CD14-positive monocyte (primary cell): ENCODE measurements at regions not wholly inside any gene's neighbourhood (a gene's known extent, or its start where the extent isn't known, plus 50 kb on each side); places are given as distances from the start of the nearest gene placed in this dataset.

Experiments
- DNase-seq, 3 donors: peaks; one replicate each; pipeline ENCODE4 v3.0.0-alpha.2; 2011 to 2022
- H2AFZ ChIP-seq: 2 replicates; pipeline ENCODE4 v1.6.0; 2012; ENCODE audit warnings: mild to moderate bottlenecking, low read depth, low read length, inconsistent platforms; ENCODE audit not compliant: insufficient read depth, poor library complexity, severe bottlenecking
- H3K27ac ChIP-seq, 2 donors: 1 replicate in 1 of 2; 2 replicates in 1 of 2; pipeline ENCODE4 v1.5.1; 2012 to 2013; ENCODE audit warnings: low read length in 2 of 2, control low read depth in 1 of 2, inconsistent platforms in 1 of 2, low read depth in 1 of 2, mild to moderate bottlenecking in 1 of 2
- H3K27me3 ChIP-seq, 2 donors: one replicate each; pipeline versions ENCODE4 v1.6.0 to v1.6.1; 2011 to 2013; ENCODE audit warnings: low read length in 2 of 2; ENCODE audit not compliant: control insufficient read depth in 2 of 2, insufficient read depth in 2 of 2
- H3K36me3 ChIP-seq, 2 donors: replicated peaks in 1 of 2; 1 replicate in 1 of 2; 2 replicates in 1 of 2; pipeline versions ENCODE4 v1.5.1 to v1.6.1; 2012 to 2013; ENCODE audit warnings: low read length in 2 of 2, control low read depth in 1 of 2, inconsistent platforms in 1 of 2, mild to moderate bottlenecking in 1 of 2; ENCODE audit not compliant: insufficient read depth in 2 of 2, control insufficient read depth in 1 of 2
- H3K4me1 ChIP-seq, 2 donors: 1 replicate in 1 of 2; 2 replicates in 1 of 2; pipeline versions ENCODE4 v1.5.1 to v1.6.1; 2012 to 2013; ENCODE audit warnings: low read length in 2 of 2, control low read depth in 1 of 2, inconsistent platforms in 1 of 2, mild to moderate bottlenecking in 1 of 2, moderate library complexity in 1 of 2; ENCODE audit not compliant: insufficient read depth in 2 of 2, control insufficient read depth in 1 of 2
- H3K4me2 ChIP-seq: replicated peaks from 2 replicates; pipeline ENCODE3; 2012; ENCODE audit warnings: low read length, moderate library complexity, mild to moderate bottlenecking; ENCODE audit not compliant: poor library complexity, severe bottlenecking; ENCODE audit errors: extremely low read depth
- H3K4me3 ChIP-seq, 3 experiments: fragments of 200-600 bp in 1 of 3; sonication (generic) in 1 of 3; replicated peaks in 1 of 3; 1 replicate in 2 of 3; 2 replicates in 1 of 3; pipeline ENCODE4 v1.5.1; 2011 to 2013; ENCODE audit warnings: low read length in 3 of 3, mild to moderate bottlenecking in 3 of 3, control low read depth in 2 of 3, low read depth in 2 of 3, inconsistent platforms in 1 of 3, moderate library complexity in 1 of 3
- H3K79me2 ChIP-seq: 2 replicates; pipeline ENCODE4 v1.6.0; 2012; ENCODE audit warnings: mild to moderate bottlenecking, control low read depth, inconsistent platforms, low read length, moderate library complexity; ENCODE audit not compliant: insufficient read depth
- H3K9ac ChIP-seq: 2 replicates; pipeline ENCODE4 v1.6.0; 2017; ENCODE audit warnings: low read length, mild to moderate bottlenecking; ENCODE audit not compliant: insufficient read depth, poor library complexity, severe bottlenecking
- H3K9me3 ChIP-seq, 2 donors: replicated peaks in 1 of 2; 1 replicate in 1 of 2; 2 replicates in 1 of 2; pipeline versions ENCODE4 v1.5.1 to v1.6.1; 2012 to 2013; ENCODE audit warnings: low read length in 2 of 2, control low read depth in 1 of 2; ENCODE audit not compliant: control insufficient read depth in 1 of 2, insufficient read depth in 1 of 2
- H4K20me1 ChIP-seq: 2 replicates; pipeline ENCODE4 v1.6.0; 2012; ENCODE audit warnings: mild to moderate bottlenecking, low read length, control low read depth, moderate library complexity; ENCODE audit not compliant: insufficient read depth
- H3K27ac Mint-ChIP-seq, 7 donors: one replicate each; pipeline ENCODE4 v1.8.0; 2020; ENCODE audit warnings: mild to moderate bottlenecking in 7 of 7, mixed read lengths in 7 of 7, moderate library complexity in 6 of 7, inconsistent platforms in 2 of 7
- H3K27me3 Mint-ChIP-seq, 3 donors: one replicate each; pipeline ENCODE4 v1.8.0; 2021 to 2022; ENCODE audit warnings: low read depth in 3 of 3, mild to moderate bottlenecking in 3 of 3, mixed read lengths in 3 of 3, moderate library complexity in 3 of 3, inconsistent platforms in 1 of 3
- H3K36me3 Mint-ChIP-seq, 2 donors: one replicate each; pipeline ENCODE4 v1.8.0; 2020; ENCODE audit warnings: mixed read lengths in 2 of 2, inconsistent platforms in 1 of 2, mild to moderate bottlenecking in 1 of 2
- H3K4me1 Mint-ChIP-seq: one replicate; pipeline ENCODE4 v1.8.0; 2020; ENCODE audit warnings: mild to moderate bottlenecking, mixed read lengths
- H3K4me3 Mint-ChIP-seq, 2 donors: one replicate each; pipeline ENCODE4 v1.8.0; 2020; ENCODE audit warnings: mild to moderate bottlenecking in 2 of 2, mixed read lengths in 2 of 2, moderate library complexity in 1 of 2
- H3K9me3 Mint-ChIP-seq, 7 donors: one replicate each; pipeline ENCODE4 v1.8.0; 2020 to 2022; ENCODE audit warnings: mixed read lengths in 7 of 7, mild to moderate bottlenecking in 6 of 7, moderate library complexity in 6 of 7, inconsistent platforms in 2 of 7
- WGBS: methylation state at CpG from one replicate; pipeline ENCODE4 v1.1.5; 2013; ENCODE audit warnings: missing lambda C conversion rate; ENCODE audit not compliant: insufficient coverage; 5-methylcytosine and 5-hydroxymethylcytosine counted together
- intact Hi-C, 2 donors: fragments of 100-400 bp; cut with micrococcal nuclease; formaldehyde crosslinking; loops; one replicate each; pipeline versions ENCODE4 v1.15.0 to v1.15.1; 2023
- TF ChIP-seq, protein P1 (sequence below): fragments of 200-600 bp; IDR thresholded peaks from one replicate; pipeline ENCODE4 v1.8.0; 2022; ENCODE audit warnings: antibody characterized with exemption, mild to moderate bottlenecking

GRCh38 chr17:77645072-77646045 is 313.1 kb upstream of the TNRC6C start:
- H3K27ac Mint-ChIP-seq, result no peak overlapping the region

DNA sequence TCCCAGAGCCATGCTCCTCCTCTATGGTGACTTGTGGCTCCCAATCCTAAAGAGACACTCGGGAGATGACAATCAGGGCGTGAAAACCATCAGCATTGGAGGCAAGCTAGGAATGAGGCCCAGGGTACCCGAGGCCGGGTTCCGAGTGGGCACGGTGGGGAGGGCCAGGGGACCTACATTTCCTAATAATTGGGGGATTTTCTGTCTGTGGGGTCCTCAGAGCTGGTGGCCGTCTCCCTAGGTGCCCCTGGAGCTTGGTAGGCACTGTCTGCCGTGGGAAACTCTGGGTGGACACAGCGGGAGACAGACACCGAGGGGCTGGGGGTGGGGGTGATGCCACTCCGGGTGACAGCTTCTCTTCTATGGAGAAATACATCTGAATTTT is 312.5 kb upstream of the TNRC6C start:
- no peak overlapping the region for H3K4me3 ChIP-seq

More at GRCh38 chr17:77645072-77646045, 313.1 kb upstream of the TNRC6C start:
- Mint-ChIP-seq H3K9me3 (peaks cover 0 to 6% (median 0%) of the 10 kb centered on the region in 7 donors), H3K4me1 (peaks cover 3% of the 10 kb centered on the region), H3K36me3 (no peaks in the 10 kb centered on the region), H3K27me3 (peaks cover 4 to 10% (median 8%) of the 10 kb centered on the region in 3 donors), H3K4me3 (no peak overlapping the region)
- Histone ChIP-seq H4K20me1 (no peaks in the 10 kb centered on the region), H2AFZ (no peak overlapping the region), H3K4me1 (no peaks in the 10 kb centered on the region), H3K9ac (no peak overlapping the region), H3K9me3 (peaks cover 0 to 14% of the 10 kb centered on the region in 2 donors), H3K27ac (no peak overlapping the region), H3K4me3 (no peak overlapping the region), H3K4me2 (no peak overlapping the region), H3K79me2 (no peaks in the 10 kb centered on the region), H3K36me3 (no peaks in the 10 kb centered on the region), H3K27me3 (no peaks in the 10 kb centered on the region)
- TF ChIP-seq, protein P1, sequence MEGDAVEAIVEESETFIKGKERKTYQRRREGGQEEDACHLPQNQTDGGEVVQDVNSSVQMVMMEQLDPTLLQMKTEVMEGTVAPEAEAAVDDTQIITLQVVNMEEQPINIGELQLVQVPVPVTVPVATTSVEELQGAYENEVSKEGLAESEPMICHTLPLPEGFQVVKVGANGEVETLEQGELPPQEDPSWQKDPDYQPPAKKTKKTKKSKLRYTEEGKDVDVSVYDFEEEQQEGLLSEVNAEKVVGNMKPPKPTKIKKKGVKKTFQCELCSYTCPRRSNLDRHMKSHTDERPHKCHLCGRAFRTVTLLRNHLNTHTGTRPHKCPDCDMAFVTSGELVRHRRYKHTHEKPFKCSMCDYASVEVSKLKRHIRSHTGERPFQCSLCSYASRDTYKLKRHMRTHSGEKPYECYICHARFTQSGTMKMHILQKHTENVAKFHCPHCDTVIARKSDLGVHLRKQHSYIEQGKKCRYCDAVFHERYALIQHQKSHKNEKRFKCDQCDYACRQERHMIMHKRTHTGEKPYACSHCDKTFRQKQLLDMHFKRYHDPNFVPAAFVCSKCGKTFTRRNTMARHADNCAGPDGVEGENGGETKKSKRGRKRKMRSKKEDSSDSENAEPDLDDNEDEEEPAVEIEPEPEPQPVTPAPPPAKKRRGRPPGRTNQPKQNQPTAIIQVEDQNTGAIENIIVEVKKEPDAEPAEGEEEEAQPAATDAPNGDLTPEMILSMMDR, result no peak
- 46% methylated on average over 8 of the region's 28 CpGs for whole genome bisulfite sequencing
- no peak for DNase-seq
- intact Hi-C loops, result no loop called here

More for the DNA sequence above, 312.5 kb upstream of the TNRC6C start:
- Mint-ChIP-seq H3K9me3 (peaks cover 0 to 6% (median 0%) of the 10 kb centered on the region in 7 donors), H3K4me3 (no peak overlapping the region), H3K27ac (no peak overlapping the region), H3K36me3 (no peaks in the 10 kb centered on the region), H3K27me3 (peaks cover 3 to 10% (median 9%) of the 10 kb centered on the region in 3 donors), H3K4me1 (peaks cover 3% of the 10 kb centered on the region)
- no peak overlapping the region for H3K9ac ChIP-seq
- no peak overlapping the region for H3K4me2 ChIP-seq
- TF ChIP-seq, protein P1, result no peak
- no peak overlapping the region for H3K27ac ChIP-seq
- H4K20me1 ChIP-seq, result no peaks in the 10 kb centered on the region
- H3K4me1 ChIP-seq, result no peaks in the 10 kb centered on the region
- no peaks in the 10 kb centered on the region for H3K36me3 ChIP-seq
- intact Hi-C loops, result no loop called here
- H2AFZ ChIP-seq, result no peak overlapping the region
- 87% methylated on average over 6 of the region's 11 CpGs for WGBS
- H3K79me2 ChIP-seq, result no peaks in the 10 kb centered on the region
- DNase-seq, result no peak
- H3K27me3 ChIP-seq, result no peaks in the 10 kb centered on the region
- peaks cover 0 to 14% of the 10 kb centered on the region in 2 donors for H3K9me3 ChIP-seq
